SK-N-SH (cell line): ENCODE measurements at regions not wholly inside any gene's neighbourhood (a gene's known extent, or its start where the extent isn't known, plus 50 kb on each side); places are given as distances from the start of the nearest gene placed in this dataset.
A peak's percentile ranks its signal among the peaks of the same experiment; 100 is the strongest.

Source experiments
- CTCF ChIA-PET: fragments of 300-600, 350-600 bp; formaldehyde crosslinking; extraction: SDS; loops from one replicate; lab custom pipeline; 2021; lab: Yijun Ruan, JAX
- POLR2A ChIA-PET: fragments of 350-600 bp; sonication (Branson Sonifier 250); formaldehyde crosslinking; extraction: SDS; loops from one replicate; lab custom pipeline; 2020; ENCODE audit warnings: antibody characterized with exemption, inconsistent platforms; lab: Yijun Ruan, JAX
- DNase-seq: peaks from one replicate; pipeline ENCODE4 v3.0.0; 2012
- H2AFZ ChIP-seq: fragments of 200-600 bp; sonication (generic); 2 replicates; pipeline ENCODE4 v1.8.1; 2016; ENCODE audit warnings: antibody characterized with exemption, mild to moderate bottlenecking, low read depth
- H3F3A ChIP-seq: fragments of 200-600 bp; sonication (generic); replicated peaks from 2 replicates; pipeline ENCODE3; 2016; ENCODE audit warnings: antibody characterized with exemption, mild to moderate bottlenecking; ENCODE audit not compliant: insufficient read depth
- H3K27ac ChIP-seq, 2 experiments: fragments of 200-500 bp in 1 of 2; fragments of 200-600 bp in 1 of 2; sonication (Bioruptor generic) in 1 of 2; sonication (generic), shearing (Covaris generic) in 1 of 2; 2 replicates each; pipeline versions ENCODE4 v1.5.1 to v1.6.1; 2014 to 2016; ENCODE audit warnings: low read depth in 2 of 2, inconsistent platforms in 1 of 2, low read length in 1 of 2, mild to moderate bottlenecking in 1 of 2, mixed read lengths in 1 of 2
- H3K27me3 ChIP-seq: fragments of 200-600 bp; sonication (generic), shearing (Covaris generic); 2 replicates; pipeline ENCODE4 v1.6.1; 2016; ENCODE audit warnings: mixed run types; ENCODE audit not compliant: insufficient read depth
- H3K36me3 ChIP-seq, 2 experiments: fragments of 200-500 bp in 1 of 2; fragments of 200-600 bp in 1 of 2; sonication (Bioruptor generic) in 1 of 2; sonication (generic) in 1 of 2; replicated peaks in 1 of 2; 2 replicates each; pipeline versions ENCODE3 to v1.5.1; 2014 to 2016; ENCODE audit warnings: low read length in 1 of 2, mild to moderate bottlenecking in 1 of 2; ENCODE audit not compliant: insufficient read depth in 2 of 2, control insufficient read depth in 1 of 2
- H3K4me1 ChIP-seq, 2 experiments: fragments of 200-500 bp in 1 of 2; fragments of 200-600 bp in 1 of 2; sonication (Bioruptor generic) in 1 of 2; sonication (generic), shearing (Covaris generic) in 1 of 2; 2 replicates each; pipeline versions ENCODE4 v1.5.1 to v1.6.1; 2014 to 2016; ENCODE audit warnings: low read depth in 1 of 2, low read length in 1 of 2, mixed run types in 1 of 2; ENCODE audit not compliant: insufficient read depth in 2 of 2, control insufficient read depth in 1 of 2
- H3K4me2 ChIP-seq: fragments of 200-600 bp; sonication (generic), shearing (Covaris generic); 2 replicates; pipeline ENCODE4 v1.6.1; 2017; ENCODE audit warnings: mixed run types
- H3K4me3 ChIP-seq, 2 experiments: fragments of 200-500 bp in 1 of 2; fragments of 200-600 bp in 1 of 2; sonication (Bioruptor generic) in 1 of 2; sonication (generic), shearing (Covaris generic) in 1 of 2; 2 replicates each; pipeline versions ENCODE4 v1.5.1 to v1.8.1; 2014 to 2016; ENCODE audit warnings: low read depth in 2 of 2, inconsistent platforms in 1 of 2, low read length in 1 of 2, mild to moderate bottlenecking in 1 of 2, mixed read lengths in 1 of 2, moderate library complexity in 1 of 2
- H3K79me2 ChIP-seq: fragments of 200-600 bp; sonication (generic); 2 replicates; pipeline ENCODE4 v1.8.1; 2017; ENCODE audit warnings: mild to moderate bottlenecking; ENCODE audit not compliant: insufficient read depth
- H3K9ac ChIP-seq: fragments of 200-600 bp; sonication (generic); 2 replicates; pipeline ENCODE4 v1.6.1; 2017; ENCODE audit warnings: mixed run types
- H3K9me2 ChIP-seq: fragments of 200-600 bp; sonication (generic); 2 replicates; pipeline ENCODE4 v1.6.1; 2017; ENCODE audit warnings: mixed run types
- H3K9me3 ChIP-seq: fragments of 200-600 bp; sonication (generic); 2 replicates; pipeline ENCODE4 v1.6.1; 2017; ENCODE audit warnings: mixed run types, mild to moderate bottlenecking, moderate library complexity
- H4K20me1 ChIP-seq: fragments of 200-600 bp; sonication (generic); 2 replicates; pipeline ENCODE4 v1.6.1; 2017; ENCODE audit warnings: mild to moderate bottlenecking, mixed run types; ENCODE audit not compliant: insufficient read depth
- ELF1 ChIP-seq: IDR thresholded peaks from 2 replicates; pipeline ENCODE4 v1.4.0; 2012
- EP300 ChIP-seq, 2 experiments: IDR thresholded peaks; 2 replicates each; pipeline versions ENCODE4 v1.4.0 to v1.6.1; 2012; ENCODE audit warnings: borderline replicate concordance in 1 of 2, low read depth in 1 of 2, low read length in 1 of 2
- EZH2phosphoT487 ChIP-seq: fragments of 200-600 bp; sonication (generic); IDR thresholded peaks from 2 replicates; pipeline ENCODE4 v1.6.1; 2017; ENCODE audit warnings: low read depth, mixed run types, mild to moderate bottlenecking, antibody characterized with exemption, moderate library complexity, borderline replicate concordance
- FOSL2 ChIP-seq: IDR thresholded peaks from 2 replicates; pipeline ENCODE4 v1.4.0; 2012; ENCODE audit warnings: low read depth, mild to moderate bottlenecking, moderate library complexity, borderline replicate concordance
- FOXJ3 ChIP-seq: sonication (generic); formaldehyde crosslinking; IDR thresholded peaks from 2 replicates; pipeline ENCODE4 v1.5.1; 2020; ENCODE audit warnings: mild to moderate bottlenecking, missing genetic modification reagents
- GATA2 ChIP-seq: sonication (generic); formaldehyde crosslinking; IDR thresholded peaks from 2 replicates; pipeline ENCODE4 v1.5.0; 2020; ENCODE audit warnings: mild to moderate bottlenecking, missing genetic modification reagents
- MEF2A ChIP-seq: IDR thresholded peaks from 2 replicates; pipeline ENCODE4 v1.4.0; 2012; ENCODE audit warnings: low read depth, borderline replicate concordance
- RAD21 ChIP-seq: IDR thresholded peaks from 2 replicates; pipeline ENCODE4 v1.6.1; 2012; ENCODE audit warnings: mild to moderate bottlenecking, low read length
- RCOR1 ChIP-seq: fragments of 150-350 bp; IDR thresholded peaks from 2 replicates; pipeline ENCODE4 v1.6.1; 2017; ENCODE audit warnings: antibody characterized with exemption, low read length
- RXRA ChIP-seq: IDR thresholded peaks from 2 replicates; pipeline ENCODE4 v1.4.0; 2012; ENCODE audit warnings: low read depth, mild to moderate bottlenecking, borderline replicate concordance
- SMC3 ChIP-seq: IDR thresholded peaks from 2 replicates; pipeline ENCODE4 v1.6.1; 2012; ENCODE audit warnings: low read depth, low read length, improper control_type of control experiment
- TAF1 ChIP-seq: IDR thresholded peaks from 2 replicates; pipeline ENCODE4 v1.6.1; 2012; ENCODE audit warnings: low read depth, mild to moderate bottlenecking, low read length, moderate library complexity, borderline replicate concordance
- WGBS: methylation state at CpG from one replicate; pipeline ENCODE4 v1.1.6; 2017; ENCODE audit warnings: low lambda C conversion rate; 5-methylcytosine and 5-hydroxymethylcytosine counted together
- TF ChIP-seq, protein P1 (sequence below): fragments of 200-600 bp; sonication (generic); IDR thresholded peaks from 2 replicates; pipeline ENCODE4 v1.6.1; 2017; ENCODE audit warnings: antibody characterized with exemption, mild to moderate bottlenecking, moderate library complexity
- TF ChIP-seq, protein P2 (sequence below): IDR thresholded peaks from 2 replicates; pipeline ENCODE4; 2012
- TF ChIP-seq, protein P3 (sequence below): IDR thresholded peaks from 2 replicates; pipeline ENCODE4 v1.6.1; 2012; ENCODE audit warnings: mild to moderate bottlenecking, low read depth, low read length, moderate library complexity

DNA sequence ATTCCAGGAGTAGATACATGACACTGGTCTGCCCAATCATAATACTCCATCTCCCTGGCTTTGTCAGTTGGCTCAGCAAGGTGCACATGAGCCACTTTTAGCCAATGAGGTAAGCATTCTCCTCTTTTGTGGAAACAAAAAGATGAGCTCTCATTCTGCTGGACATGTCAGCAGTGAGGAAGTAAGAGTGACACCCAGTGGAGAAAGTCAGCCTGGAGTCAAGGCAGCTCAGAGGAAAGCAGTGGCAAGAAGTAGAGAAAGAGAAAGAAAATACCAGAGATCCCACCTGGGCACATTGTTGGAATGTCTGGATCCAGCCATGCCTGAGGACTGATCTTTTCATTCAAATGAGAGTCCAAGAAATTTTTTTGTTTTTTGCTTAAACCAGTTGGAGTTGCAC lies 496.9 kb upstream of the C16orf82 start:
- Histone ChIP-seq H3K79me2 (no peaks in the 10 kb centered on the region), H3K4me1 (no peaks in the 10 kb centered on the region), H3K9me3 (no peaks in the 10 kb centered on the region), H3K36me3 (no peaks in the 10 kb centered on the region), H3K4me2 (no peak overlapping the region), H3K9ac (no peak overlapping the region), H3K4me3 (no peak overlapping the region), H4K20me1 (no peaks in the 10 kb centered on the region), H3K9me2 (no peaks in the 10 kb centered on the region), H2AFZ (no peak overlapping the region), H3K27ac (no peak overlapping the region), H3F3A (no peaks in the 10 kb centered on the region), H3K27me3 (no peaks in the 10 kb centered on the region)
- CTCF ChIA-PET = interaction anchor here (0.8 to 1.3 kb wide), 5 partner anchors 8 to 732 kb away, joined by 3 to 4 read pairs (median 3); no protein-coding TSS in a partner anchor
- TF ChIP-seq RAD21 = peak; percentile 22; the same call in 1 of the 2 replicates
- TF ChIP-seq, protein P1, sequence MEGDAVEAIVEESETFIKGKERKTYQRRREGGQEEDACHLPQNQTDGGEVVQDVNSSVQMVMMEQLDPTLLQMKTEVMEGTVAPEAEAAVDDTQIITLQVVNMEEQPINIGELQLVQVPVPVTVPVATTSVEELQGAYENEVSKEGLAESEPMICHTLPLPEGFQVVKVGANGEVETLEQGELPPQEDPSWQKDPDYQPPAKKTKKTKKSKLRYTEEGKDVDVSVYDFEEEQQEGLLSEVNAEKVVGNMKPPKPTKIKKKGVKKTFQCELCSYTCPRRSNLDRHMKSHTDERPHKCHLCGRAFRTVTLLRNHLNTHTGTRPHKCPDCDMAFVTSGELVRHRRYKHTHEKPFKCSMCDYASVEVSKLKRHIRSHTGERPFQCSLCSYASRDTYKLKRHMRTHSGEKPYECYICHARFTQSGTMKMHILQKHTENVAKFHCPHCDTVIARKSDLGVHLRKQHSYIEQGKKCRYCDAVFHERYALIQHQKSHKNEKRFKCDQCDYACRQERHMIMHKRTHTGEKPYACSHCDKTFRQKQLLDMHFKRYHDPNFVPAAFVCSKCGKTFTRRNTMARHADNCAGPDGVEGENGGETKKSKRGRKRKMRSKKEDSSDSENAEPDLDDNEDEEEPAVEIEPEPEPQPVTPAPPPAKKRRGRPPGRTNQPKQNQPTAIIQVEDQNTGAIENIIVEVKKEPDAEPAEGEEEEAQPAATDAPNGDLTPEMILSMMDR = no peak
- DNase-seq = no peak
- POLR2A ChIA-PET = no interaction called here

DNA sequence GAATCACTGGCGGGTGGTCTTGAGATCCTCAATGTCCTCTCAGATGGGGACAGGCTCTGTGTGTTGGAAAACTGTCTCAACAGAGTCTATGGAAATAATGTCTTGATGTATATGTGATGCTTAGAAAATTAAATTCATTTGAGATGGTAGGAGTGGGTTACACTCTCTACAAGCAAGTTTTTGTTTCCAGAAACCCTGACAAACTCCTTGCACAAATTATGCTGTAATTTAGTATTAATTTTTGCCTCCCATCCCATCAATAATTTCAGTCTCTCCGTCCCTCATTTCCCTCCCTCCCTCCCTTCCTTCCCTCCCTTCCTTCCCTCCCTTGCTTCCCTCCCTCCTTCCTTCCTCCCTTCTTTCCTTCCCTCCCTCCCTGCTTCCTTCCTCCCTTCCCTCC lies 488.0 kb upstream of the C16orf82 start:
- no peaks in the 10 kb centered on the region for H3K9me2 ChIP-seq
- H3K9me3 ChIP-seq = no peaks in the 10 kb centered on the region
- no peak overlapping the region for H3K9ac ChIP-seq
- POLR2A ChIA-PET = no interaction called here
- H3K4me3 ChIP-seq = no peak overlapping the region
- CTCF ChIA-PET = no interaction called here
- no peak overlapping the region for H2AFZ ChIP-seq
- no peaks in the 10 kb centered on the region for H3K4me1 ChIP-seq
- no peaks in the 10 kb centered on the region for H3F3A ChIP-seq
- 5% methylated on average over 2 of the region's 2 CpGs for WGBS
- no peaks in the 10 kb centered on the region for H3K79me2 ChIP-seq
- TF ChIP-seq SMC3 = no peak
- TF ChIP-seq, protein P2, sequence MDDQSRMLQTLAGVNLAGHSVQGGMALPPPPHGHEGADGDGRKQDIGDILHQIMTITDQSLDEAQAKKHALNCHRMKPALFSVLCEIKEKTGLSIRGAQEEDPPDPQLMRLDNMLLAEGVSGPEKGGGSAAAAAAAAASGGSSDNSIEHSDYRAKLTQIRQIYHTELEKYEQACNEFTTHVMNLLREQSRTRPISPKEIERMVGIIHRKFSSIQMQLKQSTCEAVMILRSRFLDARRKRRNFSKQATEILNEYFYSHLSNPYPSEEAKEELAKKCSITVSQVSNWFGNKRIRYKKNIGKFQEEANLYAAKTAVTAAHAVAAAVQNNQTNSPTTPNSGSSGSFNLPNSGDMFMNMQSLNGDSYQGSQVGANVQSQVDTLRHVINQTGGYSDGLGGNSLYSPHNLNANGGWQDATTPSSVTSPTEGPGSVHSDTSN = no peak
- no peak for TF ChIP-seq MEF2A
- TF ChIP-seq TAF1 = no peak
- TF ChIP-seq, protein P3, sequence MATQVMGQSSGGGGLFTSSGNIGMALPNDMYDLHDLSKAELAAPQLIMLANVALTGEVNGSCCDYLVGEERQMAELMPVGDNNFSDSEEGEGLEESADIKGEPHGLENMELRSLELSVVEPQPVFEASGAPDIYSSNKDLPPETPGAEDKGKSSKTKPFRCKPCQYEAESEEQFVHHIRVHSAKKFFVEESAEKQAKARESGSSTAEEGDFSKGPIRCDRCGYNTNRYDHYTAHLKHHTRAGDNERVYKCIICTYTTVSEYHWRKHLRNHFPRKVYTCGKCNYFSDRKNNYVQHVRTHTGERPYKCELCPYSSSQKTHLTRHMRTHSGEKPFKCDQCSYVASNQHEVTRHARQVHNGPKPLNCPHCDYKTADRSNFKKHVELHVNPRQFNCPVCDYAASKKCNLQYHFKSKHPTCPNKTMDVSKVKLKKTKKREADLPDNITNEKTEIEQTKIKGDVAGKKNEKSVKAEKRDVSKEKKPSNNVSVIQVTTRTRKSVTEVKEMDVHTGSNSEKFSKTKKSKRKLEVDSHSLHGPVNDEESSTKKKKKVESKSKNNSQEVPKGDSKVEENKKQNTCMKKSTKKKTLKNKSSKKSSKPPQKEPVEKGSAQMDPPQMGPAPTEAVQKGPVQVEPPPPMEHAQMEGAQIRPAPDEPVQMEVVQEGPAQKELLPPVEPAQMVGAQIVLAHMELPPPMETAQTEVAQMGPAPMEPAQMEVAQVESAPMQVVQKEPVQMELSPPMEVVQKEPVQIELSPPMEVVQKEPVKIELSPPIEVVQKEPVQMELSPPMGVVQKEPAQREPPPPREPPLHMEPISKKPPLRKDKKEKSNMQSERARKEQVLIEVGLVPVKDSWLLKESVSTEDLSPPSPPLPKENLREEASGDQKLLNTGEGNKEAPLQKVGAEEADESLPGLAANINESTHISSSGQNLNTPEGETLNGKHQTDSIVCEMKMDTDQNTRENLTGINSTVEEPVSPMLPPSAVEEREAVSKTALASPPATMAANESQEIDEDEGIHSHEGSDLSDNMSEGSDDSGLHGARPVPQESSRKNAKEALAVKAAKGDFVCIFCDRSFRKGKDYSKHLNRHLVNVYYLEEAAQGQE = no peak
- no peak for TF ChIP-seq GATA2
- TF ChIP-seq EZH2phosphoT487 = no peak
- TF ChIP-seq RCOR1 = no peak
- no peak for TF ChIP-seq RXRA
- TF ChIP-seq FOSL2 = no peak
- TF ChIP-seq EP300 (IDR thresholded peaks at IDR 0.05; ENCODE audit: borderline replicate concordance in 1 of 2, low read depth in 1 of 2, low read length in 1 of 2) = no peak
- TF ChIP-seq FOXJ3 (CRISPR knock-in tag) = no peak
- TF ChIP-seq, protein P1 = no peak
- TF ChIP-seq ELF1 = no peak
- DNase-seq = no peak
- no peak overlapping the region for H3K27ac ChIP-seq
- no peaks in the 10 kb centered on the region for H3K36me3 ChIP-seq
- no peak overlapping the region for H3K4me2 ChIP-seq
- H4K20me1 ChIP-seq = no peaks in the 10 kb centered on the region
- no peaks in the 10 kb centered on the region for H3K27me3 ChIP-seq
